ENCODE measurements at regions not wholly inside any gene's neighbourhood (a gene's known extent, or its start where the extent isn't known, plus 50 kb on each side); places are given as distances from the start of the nearest gene placed in this dataset.

- Histone ChIP-seq H3K4me3 (no peak overlapping the region), H3K36me3 (no peaks in the 10 kb centered on the region), H3K9me3 (peaks cover 15% of the 10 kb centered on the region), H3K4me2 (no peak overlapping the region), H3K9ac (no peak overlapping the region), H4K20me1 (no peaks in the 10 kb centered on the region), H3K27ac (no peak overlapping the region), H3K27me3 (no peaks in the 10 kb centered on the region), H3K4me1 (peaks cover 6% of the 10 kb centered on the region; the same call in 1 of the 2 replicates)
- TF ChIP-seq Cebpa-rat (IDR thresholded peaks at IDR 0.05), result no peak
Observed at GRCh38 chr7:80047856-80048459, 86.7 kb upstream of the GNAI1 start.

DNA sequence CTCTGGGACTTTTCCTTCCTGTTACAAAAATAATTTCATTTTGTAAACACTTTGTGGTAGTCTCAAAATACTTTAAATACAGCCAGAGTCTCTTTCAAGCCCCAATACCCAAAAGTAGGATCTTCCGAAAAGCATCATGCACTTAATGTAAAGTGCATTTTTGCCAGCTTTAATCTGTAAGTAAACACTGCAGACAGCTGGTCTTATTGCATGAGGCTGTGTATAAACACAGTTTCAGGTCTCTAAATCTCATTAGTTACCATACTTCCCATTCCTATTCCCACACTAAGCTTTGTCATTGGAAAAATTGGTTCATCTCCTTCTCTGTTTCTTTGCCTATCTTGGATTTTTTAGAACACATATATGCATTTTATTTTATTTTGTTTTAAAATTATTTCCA lies 87.6 kb upstream of the GNAI1 start:
- no peak overlapping the region for H3K4me2 ChIP-seq
- TF ChIP-seq Cebpa-rat (IDR thresholded peaks at IDR 0.05), result no peak

GRCh38 chr7:80044796-80045195 lies 89.8 kb upstream of the GNAI1 start:
- Histone ChIP-seq H3K4me1 (peaks cover 6% of the 10 kb centered on the region; the same call in 1 of the 2 replicates), H3K27ac (no peak overlapping the region), H3K4me2 (no peak overlapping the region), H3K27me3 (no peaks in the 10 kb centered on the region), H3K4me3 (no peak overlapping the region), H3K9me3 (peaks cover 15% of the 10 kb centered on the region), H4K20me1 (no peaks in the 10 kb centered on the region), H3K9ac (no peak overlapping the region), H3K36me3 (no peaks in the 10 kb centered on the region)
- no peak for TF ChIP-seq Cebpa-rat (IDR thresholded peaks at IDR 0.05)

More for the DNA sequence above, 87.6 kb upstream of the GNAI1 start:
- Histone ChIP-seq H3K9me3 (peaks cover 15% of the 10 kb centered on the region), H3K36me3 (no peaks in the 10 kb centered on the region), H4K20me1 (no peaks in the 10 kb centered on the region), H3K27me3 (no peaks in the 10 kb centered on the region), H3K4me1 (peaks cover 6% of the 10 kb centered on the region; the same call in 1 of the 2 replicates), H3K4me3 (no peak overlapping the region), H3K27ac (no peak overlapping the region), H3K9ac (no peak overlapping the region)

GRCh38 chr7:80040752-80041151 lies 93.9 kb upstream of the GNAI1 start:
- Histone ChIP-seq H3K9ac (no peak overlapping the region), H3K27me3 (no peaks in the 10 kb centered on the region), H3K4me2 (no peak overlapping the region), H4K20me1 (no peaks in the 10 kb centered on the region), H3K4me1 (no peaks in the 10 kb centered on the region), H3K27ac (no peak overlapping the region), H3K4me3 (no peak overlapping the region), H3K36me3 (no peaks in the 10 kb centered on the region), H3K9me3 (peaks cover 15% of the 10 kb centered on the region)
- TF ChIP-seq Cebpa-rat (IDR thresholded peaks at IDR 0.05), result no peak

- no peaks in the 10 kb centered on the region for H3K27me3 ChIP-seq
- no peak overlapping the region for H3K9ac ChIP-seq
- no peaks in the 10 kb centered on the region for H3K4me1 ChIP-seq
- no peaks in the 10 kb centered on the region for H3K36me3 ChIP-seq
- no peak overlapping the region for H3K27ac ChIP-seq
- no peak overlapping the region for H3K4me2 ChIP-seq
- H3K9me3 ChIP-seq, result peaks cover 13% of the 10 kb centered on the region
- no peaks in the 10 kb centered on the region for H4K20me1 ChIP-seq
- no peak for TF ChIP-seq Cebpa-rat (IDR thresholded peaks at IDR 0.05)
- H3K4me3 ChIP-seq, result no peak overlapping the region
Observed at GRCh38 chr7:80040335-80040734, 94.3 kb upstream of the GNAI1 start.

- no peak overlapping the region for H3K4me2 ChIP-seq
- H3K9me3 ChIP-seq, result peaks cover 3% of the 10 kb centered on the region
- H4K20me1 ChIP-seq, result no peaks in the 10 kb centered on the region
- H3K36me3 ChIP-seq, result no peaks in the 10 kb centered on the region
- no peaks in the 10 kb centered on the region for H3K27me3 ChIP-seq
- no peak overlapping the region for H3K4me3 ChIP-seq
- no peak overlapping the region for H3K27ac ChIP-seq
- no peak for TF ChIP-seq Cebpa-rat (IDR thresholded peaks at IDR 0.05)
- H3K4me1 ChIP-seq, result no peaks in the 10 kb centered on the region
- no peak overlapping the region for H3K9ac ChIP-seq
Observed at GRCh38 chr7:80039251-80039884, 95.3 kb upstream of the GNAI1 start.

DNA sequence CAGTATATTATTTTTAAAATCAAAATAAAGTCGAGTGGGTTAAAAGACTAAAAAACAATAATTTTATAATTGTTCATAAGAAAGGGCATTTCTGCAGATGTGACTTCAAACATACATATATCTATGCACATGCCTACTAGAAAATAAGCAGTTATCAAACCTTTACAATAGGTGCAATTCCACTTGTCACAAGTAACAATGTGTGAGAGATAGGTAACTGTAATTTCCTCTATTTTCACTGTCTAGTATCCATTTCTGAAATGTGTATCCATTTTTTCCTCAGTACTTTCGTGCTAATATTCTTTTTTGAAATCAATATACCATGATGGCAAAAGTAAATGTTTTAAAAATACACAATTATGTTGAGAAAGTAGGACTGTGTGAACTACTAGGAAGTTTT lies 96.9 kb upstream of the GNAI1 start:
- Histone ChIP-seq H3K4me3 (no peak overlapping the region), H3K9me3 (no peaks in the 10 kb centered on the region), H3K27ac (no peak overlapping the region), H3K4me1 (no peaks in the 10 kb centered on the region), H3K9ac (no peak overlapping the region), H3K27me3 (no peaks in the 10 kb centered on the region), H4K20me1 (no peaks in the 10 kb centered on the region), H3K4me2 (no peak overlapping the region), H3K36me3 (no peaks in the 10 kb centered on the region)
- no peak for TF ChIP-seq Cebpa-rat (IDR thresholded peaks at IDR 0.05)

DNA sequence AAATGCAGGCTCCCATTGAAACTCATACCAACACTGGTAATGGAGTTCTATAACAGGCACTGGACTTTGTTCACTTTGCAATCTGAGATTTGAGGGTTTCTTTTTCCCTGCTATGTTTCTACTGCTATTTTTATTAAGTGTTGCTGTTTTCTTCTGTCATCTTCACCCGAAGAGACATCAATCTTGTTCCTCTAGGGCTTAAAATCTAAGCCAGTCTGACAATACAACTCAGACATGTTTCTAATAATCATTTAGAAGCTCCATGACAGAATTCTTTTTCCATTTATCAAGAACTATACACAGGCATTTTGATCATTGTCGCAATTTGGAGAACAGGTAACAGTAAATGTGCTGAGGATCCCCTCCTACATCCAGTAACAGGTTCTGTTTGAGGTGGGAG lies 98.5 kb upstream of the GNAI1 start:
- Histone ChIP-seq H3K4me2 (no peak overlapping the region), H3K9me3 (no peaks in the 10 kb centered on the region), H3K9ac (no peak overlapping the region)

GRCh38 chr7:80028717-80029116 lies 105.9 kb upstream of the GNAI1 start:
- H3K9ac ChIP-seq, result no peak overlapping the region
- H3K4me3 ChIP-seq, result no peak overlapping the region
- H4K20me1 ChIP-seq, result no peaks in the 10 kb centered on the region
- no peaks in the 10 kb centered on the region for H3K27me3 ChIP-seq
- no peak for TF ChIP-seq Cebpa-rat (IDR thresholded peaks at IDR 0.05)
- H3K4me2 ChIP-seq, result no peak overlapping the region
- no peaks in the 10 kb centered on the region for H3K9me3 ChIP-seq
- no peaks in the 10 kb centered on the region for H3K36me3 ChIP-seq
- H3K27ac ChIP-seq, result no peak overlapping the region
- no peaks in the 10 kb centered on the region for H3K4me1 ChIP-seq

More for the DNA sequence above, 98.5 kb upstream of the GNAI1 start:
- Histone ChIP-seq H3K4me3 (no peak overlapping the region), H3K27ac (no peak overlapping the region), H3K27me3 (no peaks in the 10 kb centered on the region), H3K36me3 (no peaks in the 10 kb centered on the region), H4K20me1 (no peaks in the 10 kb centered on the region), H3K4me1 (no peaks in the 10 kb centered on the region)
- no peak for TF ChIP-seq Cebpa-rat (IDR thresholded peaks at IDR 0.05)

DNA sequence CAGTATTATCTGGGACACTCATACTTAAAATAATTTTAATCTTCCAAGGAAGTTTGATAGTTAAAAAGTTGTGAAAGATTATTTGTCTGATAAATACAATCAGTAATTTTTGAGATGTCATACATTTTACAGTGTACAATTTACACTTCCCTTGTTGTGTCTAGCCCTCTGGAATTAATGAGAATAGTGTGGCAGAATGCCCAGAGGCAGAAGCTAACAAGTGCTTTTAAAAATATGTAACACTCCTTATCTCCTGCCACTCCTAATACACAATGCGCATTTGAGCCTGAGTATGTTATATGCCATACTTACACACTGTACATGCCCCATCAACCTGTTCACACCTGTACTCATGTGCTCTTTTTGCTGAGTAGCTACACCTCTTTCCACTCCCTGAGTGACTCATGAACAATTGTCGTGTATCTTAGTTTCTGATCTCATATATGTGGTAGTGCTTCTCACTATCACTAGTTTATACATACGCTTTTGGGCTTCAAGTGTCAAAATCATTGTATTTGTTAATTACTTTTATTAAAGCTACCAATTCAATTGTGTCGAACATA lies 106.9 kb upstream of the GNAI1 start:
- Histone ChIP-seq H3K27ac (no peak overlapping the region), H3K9ac (no peak overlapping the region), H3K4me3 (no peak overlapping the region), H3K4me2 (no peak overlapping the region), H3K27me3 (no peaks in the 10 kb centered on the region), H3K9me3 (no peaks in the 10 kb centered on the region), H3K4me1 (no peaks in the 10 kb centered on the region), H3K36me3 (no peaks in the 10 kb centered on the region), H4K20me1 (no peaks in the 10 kb centered on the region)
- no peak for TF ChIP-seq Cebpa-rat (IDR thresholded peaks at IDR 0.05)

Data from BLaER1 (cell line).